OCI-LY1 (cell line): ENCODE measurements at regions not wholly inside any gene's neighbourhood (a gene's known extent, or its start where the extent isn't known, plus 50 kb on each side); places are given as distances from the start of the nearest gene placed in this dataset.

Source experiments
- CTCF ChIP-seq: fragments of 200-600 bp; sonication (generic), shearing (Covaris generic); IDR thresholded peaks from 2 replicates; pipeline ENCODE4 v1.5.1; 2017; ENCODE audit warnings: mild to moderate bottlenecking, antibody characterized with exemption, low read length, moderate library complexity, mixed read lengths
- EZH2 ChIP-seq: fragments of 200-600 bp; sonication (generic), shearing (Covaris generic); IDR thresholded peaks from 2 replicates; pipeline ENCODE4 v1.8.0; 2017; ENCODE audit warnings: borderline replicate concordance, mixed run types, mild to moderate bottlenecking, antibody characterized with exemption, low read length, moderate library complexity, mixed read lengths

- TF ChIP-seq CTCF = no peak
- TF ChIP-seq EZH2 = no peak
These were observed 59.7 kb upstream of the ZC3H15 start for GRCh38 chr2:186426153-186427016.
